ENCODE measurements at regions not wholly inside any gene's neighbourhood (a gene's known extent, or its start where the extent isn't known, plus 50 kb on each side); places are given as distances from the start of the nearest gene placed in this dataset.

DNA sequence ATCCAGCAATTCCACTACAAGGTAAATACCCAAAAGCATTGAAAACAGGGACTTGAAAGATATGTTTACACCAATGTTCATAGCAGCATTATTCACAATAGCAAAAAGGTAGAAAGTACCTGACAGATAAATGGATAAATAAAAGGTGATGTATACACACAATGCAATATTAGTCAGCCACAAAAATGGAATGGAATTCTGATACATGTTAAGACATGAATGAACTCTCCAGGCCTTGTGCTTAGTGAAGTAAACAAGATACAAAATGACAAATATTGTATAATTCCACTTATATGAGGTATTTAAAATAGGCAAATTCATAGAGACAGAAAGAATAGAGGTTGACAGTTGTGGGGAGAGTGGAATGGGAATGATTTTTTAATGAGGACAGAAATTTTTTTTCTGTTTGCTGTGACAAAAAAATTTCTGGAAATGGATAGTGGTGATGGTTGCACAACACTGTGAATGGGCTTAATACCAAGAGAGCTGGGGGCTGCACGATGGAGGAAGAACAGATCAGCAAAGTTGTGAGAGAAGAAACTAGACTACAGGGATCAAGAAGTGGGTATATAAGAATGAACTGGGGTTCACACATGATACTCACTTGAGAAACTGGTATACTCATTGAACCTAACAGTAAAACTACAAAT lies 137.2 kb downstream of the MZT1 start:
- no peaks in the 10 kb centered on the region for H3K4me1 ChIP-seq (ENCODE audit: control insufficient read depth in 1 of 2, low read depth in 2 of 2)
- ATAC-seq (ENCODE audit: insufficient number of reproducible peaks, low FRiP score, low read depth): no peak
- H3K27ac ChIP-seq: no peak overlapping the region
- TF ChIP-seq, protein P1, sequence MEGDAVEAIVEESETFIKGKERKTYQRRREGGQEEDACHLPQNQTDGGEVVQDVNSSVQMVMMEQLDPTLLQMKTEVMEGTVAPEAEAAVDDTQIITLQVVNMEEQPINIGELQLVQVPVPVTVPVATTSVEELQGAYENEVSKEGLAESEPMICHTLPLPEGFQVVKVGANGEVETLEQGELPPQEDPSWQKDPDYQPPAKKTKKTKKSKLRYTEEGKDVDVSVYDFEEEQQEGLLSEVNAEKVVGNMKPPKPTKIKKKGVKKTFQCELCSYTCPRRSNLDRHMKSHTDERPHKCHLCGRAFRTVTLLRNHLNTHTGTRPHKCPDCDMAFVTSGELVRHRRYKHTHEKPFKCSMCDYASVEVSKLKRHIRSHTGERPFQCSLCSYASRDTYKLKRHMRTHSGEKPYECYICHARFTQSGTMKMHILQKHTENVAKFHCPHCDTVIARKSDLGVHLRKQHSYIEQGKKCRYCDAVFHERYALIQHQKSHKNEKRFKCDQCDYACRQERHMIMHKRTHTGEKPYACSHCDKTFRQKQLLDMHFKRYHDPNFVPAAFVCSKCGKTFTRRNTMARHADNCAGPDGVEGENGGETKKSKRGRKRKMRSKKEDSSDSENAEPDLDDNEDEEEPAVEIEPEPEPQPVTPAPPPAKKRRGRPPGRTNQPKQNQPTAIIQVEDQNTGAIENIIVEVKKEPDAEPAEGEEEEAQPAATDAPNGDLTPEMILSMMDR (IDR thresholded peaks at IDR 0.05): no peak
- no peak for DNase-seq (ENCODE audit: low spot score)
- H3K27me3 ChIP-seq (replicated peaks; ENCODE audit: insufficient read depth): no peaks in the 10 kb centered on the region
- H3K4me3 ChIP-seq: no peak overlapping the region
- H3K36me3 ChIP-seq: no peaks in the 10 kb centered on the region
- no peaks in the 10 kb centered on the region for H3K9me3 ChIP-seq

DNA sequence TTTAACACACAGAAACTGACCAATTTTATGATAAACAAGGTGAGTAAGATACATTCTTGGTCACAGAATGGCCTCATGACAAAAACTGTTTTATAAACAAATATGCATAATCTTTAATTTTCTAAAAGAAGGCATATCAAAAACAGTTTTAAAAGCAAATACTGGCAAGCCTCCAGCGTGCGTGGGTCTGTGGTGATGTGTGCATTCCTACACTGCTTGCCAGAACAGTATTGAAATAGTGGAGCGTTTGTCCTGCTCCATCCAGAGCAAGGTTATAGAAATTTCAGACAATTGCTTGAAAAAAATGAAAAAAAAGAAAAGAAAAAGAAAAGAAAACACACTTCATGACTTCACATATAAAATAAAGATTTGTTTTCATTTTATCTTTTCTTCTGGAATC lies 140.9 kb downstream of the MZT1 start:
- Histone ChIP-seq H3K27me3 (replicated peaks; ENCODE audit: insufficient read depth) (no peaks in the 10 kb centered on the region), H3K4me3 (no peak overlapping the region), H3K36me3 (no peaks in the 10 kb centered on the region), H3K9me3 (no peaks in the 10 kb centered on the region), H3K27ac (no peak overlapping the region), H3K4me1 (ENCODE audit: control insufficient read depth in 1 of 2, low read depth in 2 of 2) (no peaks in the 10 kb centered on the region)
- ATAC-seq (ENCODE audit: insufficient number of reproducible peaks, low FRiP score, low read depth): no peak
- TF ChIP-seq, protein P1 (IDR thresholded peaks at IDR 0.05): no peak
- DNase-seq (ENCODE audit: low spot score): no peak

DNA sequence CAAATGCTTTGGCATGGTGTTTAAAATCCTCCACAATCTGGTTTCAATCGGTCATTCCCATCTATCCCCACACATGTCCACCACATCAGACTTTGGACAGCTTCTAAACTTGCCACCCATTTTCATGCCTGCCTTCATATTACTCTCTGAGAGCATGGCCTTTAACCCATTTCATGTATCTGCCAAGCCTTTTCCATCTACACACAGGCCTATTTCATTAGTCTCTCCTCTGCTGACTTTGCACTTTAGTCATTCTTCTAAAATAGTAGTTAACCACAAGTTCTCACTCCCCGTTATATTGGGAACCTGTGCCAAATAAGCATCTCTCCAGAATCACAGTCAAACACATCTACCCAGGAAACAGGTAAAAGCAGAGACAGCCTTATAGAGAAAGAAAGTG lies 142.2 kb downstream of the MZT1 start:
- Histone ChIP-seq H3K27ac (no peak overlapping the region), H3K36me3 (no peaks in the 10 kb centered on the region), H3K4me3 (no peak overlapping the region), H3K27me3 (replicated peaks; ENCODE audit: insufficient read depth) (no peaks in the 10 kb centered on the region), H3K9me3 (no peaks in the 10 kb centered on the region), H3K4me1 (ENCODE audit: control insufficient read depth in 1 of 2, low read depth in 2 of 2) (no peaks in the 10 kb centered on the region)
- TF ChIP-seq, protein P1 (IDR thresholded peaks at IDR 0.05): no peak
- DNase-seq (ENCODE audit: low spot score) (no peak), ATAC-seq (ENCODE audit: insufficient number of reproducible peaks, low FRiP score, low read depth) (no peak)

DNA sequence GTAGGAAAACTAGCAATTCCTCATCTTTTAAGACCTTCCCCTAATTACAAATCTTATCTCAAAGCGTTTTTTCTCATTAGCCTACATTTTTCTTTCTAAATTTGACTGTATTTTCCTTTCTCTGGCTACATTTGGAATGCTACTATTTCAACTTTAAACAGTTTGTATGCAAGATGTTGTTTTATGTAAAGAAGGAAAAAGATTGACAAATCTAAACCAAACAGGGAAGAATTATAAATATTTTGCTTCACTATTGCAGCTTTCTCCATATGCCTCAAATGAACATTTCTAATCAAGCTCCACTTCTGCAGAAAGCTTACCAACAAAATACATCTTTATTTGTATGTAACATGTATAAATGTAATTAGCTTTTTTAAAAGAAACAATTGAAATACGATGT lies 156.2 kb downstream of the MZT1 start:
- TF ChIP-seq, protein P1 (IDR thresholded peaks at IDR 0.05): no peak
- DNase-seq (ENCODE audit: low spot score) (no peak), ATAC-seq (ENCODE audit: insufficient number of reproducible peaks, low FRiP score, low read depth) (no peak)
- H3K27me3 ChIP-seq (replicated peaks; ENCODE audit: insufficient read depth): no peaks in the 10 kb centered on the region
- H3K4me3 ChIP-seq: no peak overlapping the region
- no peak overlapping the region for H3K27ac ChIP-seq
- no peaks in the 10 kb centered on the region for H3K9me3 ChIP-seq
- H3K4me1 ChIP-seq (ENCODE audit: control insufficient read depth in 1 of 2, low read depth in 2 of 2): no peaks in the 10 kb centered on the region
- no peaks in the 10 kb centered on the region for H3K36me3 ChIP-seq

DNA sequence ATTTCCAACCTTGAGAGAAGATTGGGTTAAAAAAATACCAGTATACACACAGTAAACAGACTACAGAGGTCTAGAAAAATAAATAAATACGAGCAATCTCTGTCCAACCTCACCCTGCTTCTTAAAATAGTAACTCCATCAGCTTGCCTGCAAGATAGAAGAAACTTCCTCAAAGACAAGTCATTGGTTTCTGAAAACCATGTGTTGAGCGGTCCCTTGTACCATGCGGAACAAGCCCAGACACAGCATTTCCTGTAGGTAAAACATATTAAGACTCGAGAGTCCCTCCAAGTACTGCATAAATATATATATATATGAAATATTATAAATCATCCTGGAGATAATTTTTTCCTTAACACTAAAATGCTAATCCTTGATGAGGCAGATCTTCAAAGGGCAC lies 157.4 kb downstream of the MZT1 start:
- Histone ChIP-seq H3K4me3 (no peak overlapping the region), H3K36me3 (no peaks in the 10 kb centered on the region), H3K4me1 (ENCODE audit: control insufficient read depth in 1 of 2, low read depth in 2 of 2) (no peaks in the 10 kb centered on the region), H3K27ac (no peak overlapping the region), H3K9me3 (no peaks in the 10 kb centered on the region), H3K27me3 (replicated peaks; ENCODE audit: insufficient read depth) (no peaks in the 10 kb centered on the region)
- TF ChIP-seq, protein P1 (IDR thresholded peaks at IDR 0.05): no peak
- no peak for DNase-seq (ENCODE audit: low spot score)
- ATAC-seq (ENCODE audit: insufficient number of reproducible peaks, low FRiP score, low read depth): no peak
